Activated CD4-positive, alpha-beta T cell treated with anti-CD3 and anti-CD28 coated beads, Interleukin-2, amount 10 ng/mL, durations not matched to agents 24 days and 14 days (primary cell): ENCODE measurements at regions not wholly inside any gene's neighbourhood (a gene's known extent, or its start where the extent isn't known, plus 50 kb on each side); places are given as distances from the start of the nearest gene placed in this dataset.
"Not testable (repeated sequence)": the region's sequence is repeated elsewhere in the genome, so short reads cannot be mapped to it uniquely, and the experiment has no call there.

Experiments
- DNase-seq: peaks from one replicate; pipeline ENCODE4 v3.0.0; 2022
- H3K27ac Mint-ChIP-seq: one replicate; pipeline ENCODE4 v1.8.0; 2022; ENCODE audit warnings: mild to moderate bottlenecking, mixed read lengths
- H3K27me3 Mint-ChIP-seq: one replicate; pipeline ENCODE4 v1.8.0; 2022; ENCODE audit warnings: mixed read lengths
- H3K36me3 Mint-ChIP-seq: one replicate; pipeline ENCODE4 v1.8.0; 2022; ENCODE audit warnings: low read depth, mild to moderate bottlenecking, mixed read lengths
- H3K4me1 Mint-ChIP-seq: one replicate; pipeline ENCODE4 v1.8.0; 2021; ENCODE audit warnings: mixed read lengths
- H3K4me3 Mint-ChIP-seq: one replicate; pipeline ENCODE4 v1.8.0; 2022; ENCODE audit warnings: mild to moderate bottlenecking, moderate library complexity, mixed read lengths
- H3K9me3 Mint-ChIP-seq: one replicate; pipeline ENCODE4 v1.8.0; 2021; ENCODE audit warnings: mixed read lengths
- intact Hi-C: fragments of 100-400 bp; cut with micrococcal nuclease; formaldehyde crosslinking; loops from one replicate; pipeline ENCODE4 v1.15.1; 2023

- Mint-ChIP-seq H3K27ac (no peak overlapping the region), H3K4me3 (no peak overlapping the region), H3K4me1 (no peaks in the 10 kb centered on the region), H3K9me3 (no peaks in the 10 kb centered on the region), H3K36me3 (no peaks in the 10 kb centered on the region), H3K27me3 (no peaks in the 10 kb centered on the region)
- DNase-seq, result no peak
- intact Hi-C loops, result no loop called here
Measured at GRCh38 chr1:191452586-191452985, 705.7 kb upstream of the RGS18 start.

- no peak for DNase-seq
- no peak overlapping the region for H3K27ac Mint-ChIP-seq
- no peak overlapping the region for H3K4me3 Mint-ChIP-seq
- no peaks in the 10 kb centered on the region for H3K36me3 Mint-ChIP-seq
- H3K4me1 Mint-ChIP-seq, result no peaks in the 10 kb centered on the region
- intact Hi-C loops, result no loop called here
- no peaks in the 10 kb centered on the region for H3K9me3 Mint-ChIP-seq
- no peaks in the 10 kb centered on the region for H3K27me3 Mint-ChIP-seq
Measured at GRCh38 chr1:191453487-191453886, 704.8 kb upstream of the RGS18 start.

GRCh38 chr1:191457889-191458288 is 700.4 kb upstream of the RGS18 start:
- no peaks in the 10 kb centered on the region for H3K27me3 Mint-ChIP-seq
- no peak for DNase-seq
- H3K4me1 Mint-ChIP-seq, result no peaks in the 10 kb centered on the region
- H3K4me3 Mint-ChIP-seq, result no peak overlapping the region
- intact Hi-C loops, result no loop called here
- H3K9me3 Mint-ChIP-seq, result no peaks in the 10 kb centered on the region
- H3K36me3 Mint-ChIP-seq, result no peaks in the 10 kb centered on the region
- H3K27ac Mint-ChIP-seq, result no peak overlapping the region

DNA sequence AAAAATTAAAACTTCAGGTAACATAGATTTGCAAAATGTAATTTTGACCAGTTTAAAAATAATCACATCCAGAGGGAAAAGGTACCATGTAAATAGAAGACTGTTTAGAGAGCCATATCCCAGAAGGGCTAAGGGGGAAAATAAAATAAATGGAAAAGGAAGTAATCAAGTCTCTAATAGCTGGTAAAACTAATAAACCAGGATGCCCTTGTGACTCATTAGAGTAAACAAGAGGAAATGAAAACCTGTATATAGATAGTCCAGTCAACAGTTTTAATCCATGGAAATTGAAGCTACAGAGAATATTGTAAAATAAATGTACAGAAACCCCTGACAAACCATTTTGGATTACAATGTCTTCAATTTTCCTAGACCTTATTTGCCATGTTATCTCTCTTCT is 698.0 kb upstream of the RGS18 start:
- Mint-ChIP-seq H3K27me3 (no peaks in the 10 kb centered on the region), H3K27ac (no peak overlapping the region), H3K9me3 (no peaks in the 10 kb centered on the region), H3K36me3 (no peaks in the 10 kb centered on the region), H3K4me1 (no peaks in the 10 kb centered on the region), H3K4me3 (no peak overlapping the region)
- no peak for DNase-seq
- intact Hi-C loops, result no loop called here

- Mint-ChIP-seq H3K4me3 (no peak overlapping the region), H3K36me3 (no peaks in the 10 kb centered on the region), H3K9me3 (no peaks in the 10 kb centered on the region), H3K27me3 (no peaks in the 10 kb centered on the region), H3K4me1 (no peaks in the 10 kb centered on the region), H3K27ac (no peak overlapping the region)
- DNase-seq, result no peak
- intact Hi-C loops, result no loop called here
Measured at GRCh38 chr1:191483988-191484387, 674.3 kb upstream of the RGS18 start.

DNA sequence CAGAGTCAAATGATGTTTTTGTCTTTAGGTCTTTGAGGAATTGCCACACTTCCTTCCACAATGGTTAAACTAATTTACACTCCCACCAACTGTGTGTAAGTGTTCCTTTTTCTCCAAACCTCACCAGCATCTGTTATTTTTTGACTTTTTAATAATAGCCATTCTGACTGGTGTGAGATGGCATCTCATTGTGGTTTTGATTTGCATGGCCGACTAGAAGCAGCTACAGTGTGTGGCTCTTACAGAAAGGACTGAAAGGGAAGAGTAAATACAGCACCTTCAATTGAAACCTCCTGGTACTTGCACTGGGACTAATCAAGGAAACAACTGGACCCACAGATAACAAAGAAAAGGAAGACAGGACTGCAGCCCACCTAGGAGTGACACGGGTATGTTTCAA is 668.0 kb upstream of the RGS18 start:
- Mint-ChIP-seq H3K27me3 (no peaks in the 10 kb centered on the region), H3K9me3 (no peaks in the 10 kb centered on the region), H3K36me3 (no peaks in the 10 kb centered on the region), H3K4me3 (no peak overlapping the region), H3K4me1 (no peaks in the 10 kb centered on the region), H3K27ac (no peak overlapping the region)
- intact Hi-C loops, result no loop called here
- no peak for DNase-seq

- no peaks in the 10 kb centered on the region for H3K27me3 Mint-ChIP-seq
- no peak overlapping the region for H3K4me3 Mint-ChIP-seq
- no peaks in the 10 kb centered on the region for H3K9me3 Mint-ChIP-seq
- no peaks in the 10 kb centered on the region for H3K36me3 Mint-ChIP-seq
- no peak for DNase-seq
- no peaks in the 10 kb centered on the region for H3K4me1 Mint-ChIP-seq
- no peak overlapping the region for H3K27ac Mint-ChIP-seq
- intact Hi-C loops, result no loop called here
Measured at GRCh38 chr1:191495040-191495439, 663.2 kb upstream of the RGS18 start.

DNA sequence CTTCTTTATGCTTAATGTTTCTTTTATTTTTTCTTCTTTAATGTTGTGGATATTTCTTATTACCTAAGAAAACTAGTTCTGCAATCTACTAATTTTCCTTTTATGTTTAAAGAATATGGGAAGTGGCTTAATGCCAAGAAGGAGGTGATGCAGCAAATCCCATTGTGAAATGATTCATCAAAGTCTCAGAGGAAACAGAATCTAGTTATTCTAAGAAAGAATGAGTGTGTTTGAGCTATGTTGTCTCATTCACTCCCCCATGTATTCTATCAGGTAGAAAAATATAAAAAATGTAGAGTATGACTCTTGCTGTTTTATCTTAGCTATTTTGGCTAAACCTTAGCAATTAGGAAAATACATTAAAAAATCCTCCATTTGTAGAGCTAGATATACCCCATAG is 659.9 kb upstream of the RGS18 start:
- Mint-ChIP-seq H3K27me3 (no peaks in the 10 kb centered on the region), H3K4me1 (no peaks in the 10 kb centered on the region), H3K4me3 (no peak overlapping the region), H3K27ac (no peak overlapping the region), H3K9me3 (no peaks in the 10 kb centered on the region), H3K36me3 (no peaks in the 10 kb centered on the region)
- no peak for DNase-seq
- intact Hi-C loops, result no loop called here

- no peaks in the 10 kb centered on the region for H3K36me3 Mint-ChIP-seq
- no peak overlapping the region for H3K4me3 Mint-ChIP-seq
- H3K27ac Mint-ChIP-seq, result no peak overlapping the region
- intact Hi-C loops, result no loop called here
- DNase-seq, result no peak
- no peaks in the 10 kb centered on the region for H3K4me1 Mint-ChIP-seq
- no peaks in the 10 kb centered on the region for H3K27me3 Mint-ChIP-seq
- no peaks in the 10 kb centered on the region for H3K9me3 Mint-ChIP-seq
Measured at GRCh38 chr1:191498825-191499224, 659.4 kb upstream of the RGS18 start.

DNA sequence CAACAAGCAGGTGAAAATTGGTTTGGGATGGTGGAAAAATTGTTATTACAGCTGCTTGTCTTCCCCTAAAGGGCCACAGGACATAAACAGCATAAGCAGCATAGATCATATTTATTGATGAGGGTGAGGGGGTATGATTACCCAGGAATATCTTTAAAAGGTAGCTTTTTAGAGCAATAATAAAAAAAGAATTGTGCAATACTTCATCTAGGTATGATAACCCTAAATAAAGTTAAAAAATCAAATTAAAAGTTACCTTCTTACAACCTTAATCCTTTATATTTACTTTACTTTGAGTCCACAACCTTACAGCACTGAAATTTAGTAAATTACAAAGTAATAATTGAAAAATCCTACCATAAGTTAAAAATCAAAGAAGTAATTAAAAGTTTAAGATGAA is 653.3 kb upstream of the RGS18 start:
- intact Hi-C loops, result no loop called here
- Mint-ChIP-seq H3K27me3 (no peaks in the 10 kb centered on the region), H3K4me3 (no peak overlapping the region), H3K4me1 (no peaks in the 10 kb centered on the region), H3K9me3 (no peaks in the 10 kb centered on the region), H3K27ac (no peak overlapping the region), H3K36me3 (no peaks in the 10 kb centered on the region)
- DNase-seq, result no peak

GRCh38 chr1:191508239-191508638 is 650.0 kb upstream of the RGS18 start:
- Mint-ChIP-seq H3K36me3 (no peaks in the 10 kb centered on the region), H3K27ac (no peak overlapping the region), H3K9me3 (no peaks in the 10 kb centered on the region), H3K4me1 (no peaks in the 10 kb centered on the region), H3K4me3 (no peak overlapping the region), H3K27me3 (no peaks in the 10 kb centered on the region)
- intact Hi-C loops, result no loop called here
- DNase-seq, result no peak

DNA sequence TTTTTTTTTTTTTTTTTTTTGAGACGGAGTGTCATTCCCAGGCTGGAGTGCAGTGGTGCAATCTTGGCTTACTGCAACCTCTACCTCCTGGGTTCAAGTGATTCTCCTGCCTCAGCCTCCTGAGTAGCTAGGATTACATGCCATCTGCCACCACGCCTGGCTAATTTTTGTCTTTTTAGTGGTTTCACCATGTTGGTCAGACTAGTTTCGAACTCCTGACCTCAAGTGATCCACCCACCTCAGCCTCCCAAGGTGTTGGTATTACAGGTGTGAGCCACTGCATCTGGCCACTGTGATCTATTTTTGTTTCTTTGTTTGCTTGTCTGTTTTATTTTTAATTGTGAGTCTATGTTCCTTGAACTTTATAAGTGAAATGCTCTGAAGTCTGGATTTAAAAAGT is 646.8 kb upstream of the RGS18 start:
- H3K9me3 Mint-ChIP-seq, H3K27ac Mint-ChIP-seq, DNase-seq, intact Hi-C loops, H3K4me3 Mint-ChIP-seq, H3K36me3 Mint-ChIP-seq, H3K4me1 Mint-ChIP-seq, H3K27me3 Mint-ChIP-seq: not testable (repeated sequence)

DNA sequence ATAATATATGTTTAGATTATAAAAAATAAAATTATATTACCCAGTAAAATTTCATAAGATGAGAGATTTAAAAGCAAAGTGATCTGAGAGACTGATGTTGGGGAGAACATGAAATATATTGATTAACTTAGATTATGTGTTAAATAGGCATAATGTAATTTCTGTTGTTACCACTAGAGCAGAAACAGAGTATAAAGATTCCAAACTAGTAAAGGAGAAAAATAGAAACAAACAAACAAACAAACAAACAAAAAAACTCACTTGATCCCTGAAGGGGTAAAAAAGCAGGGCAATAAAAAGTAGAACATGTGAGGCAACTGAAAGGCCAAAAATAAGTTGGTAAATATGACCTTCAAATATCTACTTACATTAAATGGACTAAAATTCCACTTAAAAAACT is 640.4 kb upstream of the RGS18 start:
- no peaks in the 10 kb centered on the region for H3K36me3 Mint-ChIP-seq

GRCh38 chr1:191519519-191519918 is 638.7 kb upstream of the RGS18 start:
- Mint-ChIP-seq H3K27ac (no peak overlapping the region), H3K9me3 (no peaks in the 10 kb centered on the region), H3K36me3 (no peaks in the 10 kb centered on the region), H3K27me3 (no peaks in the 10 kb centered on the region), H3K4me3 (no peak overlapping the region), H3K4me1 (no peaks in the 10 kb centered on the region)
- no peak for DNase-seq
- intact Hi-C loops, result no loop called here

More for the DNA sequence above, 640.4 kb upstream of the RGS18 start:
- no peak overlapping the region for H3K27ac Mint-ChIP-seq
- H3K4me1 Mint-ChIP-seq, result no peaks in the 10 kb centered on the region
- intact Hi-C loops, result no loop called here
- no peak overlapping the region for H3K4me3 Mint-ChIP-seq
- no peaks in the 10 kb centered on the region for H3K9me3 Mint-ChIP-seq
- H3K27me3 Mint-ChIP-seq, result no peaks in the 10 kb centered on the region
- no peak for DNase-seq

GRCh38 chr1:191520345-191520744 is 637.9 kb upstream of the RGS18 start:
- Mint-ChIP-seq H3K4me1 (no peaks in the 10 kb centered on the region), H3K27ac (no peak overlapping the region), H3K4me3 (no peak overlapping the region), H3K9me3 (no peaks in the 10 kb centered on the region), H3K27me3 (no peaks in the 10 kb centered on the region), H3K36me3 (no peaks in the 10 kb centered on the region)
- intact Hi-C loops, result no loop called here
- no peak for DNase-seq

- intact Hi-C loops, H3K27me3 Mint-ChIP-seq, H3K27ac Mint-ChIP-seq, H3K9me3 Mint-ChIP-seq, H3K4me3 Mint-ChIP-seq, H3K4me1 Mint-ChIP-seq, H3K36me3 Mint-ChIP-seq, DNase-seq: not testable (repeated sequence)
Measured at GRCh38 chr1:191525944-191526343, 632.3 kb upstream of the RGS18 start.
